Hepatocyte (in vitro differentiated cells): ENCODE measurements at regions not wholly inside any gene's neighbourhood (a gene's known extent, or its start where the extent isn't known, plus 50 kb on each side); places are given as distances from the start of the nearest gene placed in this dataset.

ENCODE experiments used
- DNase-seq: peaks from one replicate; pipeline ENCODE4 v3.0.0-alpha.2; 2016; ENCODE audit warnings: low spot score
- H2AFZ ChIP-seq: fragments of 200-600 bp; sonication (generic); 2 replicates; pipeline ENCODE4 v1.6.0; 2016; ENCODE audit warnings: antibody characterized with exemption, mild to moderate bottlenecking
- H3K27ac ChIP-seq: fragments of 200-600 bp; sonication (generic); 2 replicates; pipeline ENCODE4 v1.5.1; 2016; ENCODE audit warnings: mild to moderate bottlenecking
- H3K27me3 ChIP-seq: fragments of 200-600 bp; sonication (generic); 2 replicates; pipeline ENCODE4 v1.6.1; 2016
- H3K36me3 ChIP-seq: fragments of 200-600 bp; sonication (generic); replicated peaks from 2 replicates; pipeline ENCODE4 v1.5.1; 2016; ENCODE audit warnings: low read depth; ENCODE audit not compliant: insufficient read depth
- H3K4me1 ChIP-seq: fragments of 200-600 bp; sonication (generic); 2 replicates; pipeline ENCODE4 v1.5.1; 2016; ENCODE audit warnings: mild to moderate bottlenecking, moderate library complexity; ENCODE audit not compliant: insufficient read depth
- H3K4me2 ChIP-seq: fragments of 200-600 bp; sonication (generic); 2 replicates; pipeline ENCODE4 v1.6.0; 2016
- H3K4me3 ChIP-seq: fragments of 200-600 bp; sonication (generic); 2 replicates; pipeline ENCODE4 v1.5.1; 2016; ENCODE audit warnings: mild to moderate bottlenecking
- H3K79me2 ChIP-seq: fragments of 200-600 bp; sonication (generic); 2 replicates; pipeline ENCODE4 v1.6.0; 2017; ENCODE audit warnings: mild to moderate bottlenecking
- H3K9me2 ChIP-seq: fragments of 200-600 bp; sonication (generic); replicated peaks from 2 replicates; pipeline ENCODE4 v1.6.0; 2017; ENCODE audit warnings: mild to moderate bottlenecking; ENCODE audit not compliant: insufficient read depth
- H3K9me3 ChIP-seq: fragments of 200-600 bp; sonication (generic); 2 replicates; pipeline ENCODE4 v1.5.1; 2016; ENCODE audit warnings: low read depth, mild to moderate bottlenecking
- H4K20me1 ChIP-seq: fragments of 200-600 bp; sonication (generic); 2 replicates; pipeline ENCODE4 v1.6.0; 2016; ENCODE audit warnings: mild to moderate bottlenecking; ENCODE audit not compliant: insufficient read depth, poor library complexity, severe bottlenecking
- CTCF ChIP-seq: fragments of 200-600 bp; sonication (generic); IDR thresholded peaks from 2 replicates; pipeline ENCODE4 v1.5.1; 2016; ENCODE audit warnings: antibody characterized with exemption, mild to moderate bottlenecking; ENCODE audit not compliant: poor library complexity
- EZH2 ChIP-seq: fragments of 200-600 bp; sonication (generic); IDR thresholded peaks from 2 replicates; pipeline ENCODE4 v1.6.1; 2016; ENCODE audit warnings: antibody characterized with exemption, mild to moderate bottlenecking, borderline replicate concordance
- EZH2phosphoT487 ChIP-seq: fragments of 200-600 bp; sonication (generic); IDR thresholded peaks from one replicate; pipeline ENCODE4 v1.6.1; 2018; ENCODE audit warnings: antibody characterized with exemption, mild to moderate bottlenecking, low read depth, moderate library complexity; ENCODE audit not compliant: unreplicated experiment, severe bottlenecking
- WGBS: methylation state at CpG from one replicate; pipeline ENCODE4 v1.1.6; 2016; ENCODE audit warnings: low lambda C conversion rate; ENCODE audit errors: missing lambda C conversion rate; 5-methylcytosine and 5-hydroxymethylcytosine counted together

- Histone ChIP-seq H3K9me3 (no peaks in the 10 kb centered on the region), H3K4me1 (no peaks in the 10 kb centered on the region), H4K20me1 (no peaks in the 10 kb centered on the region), H3K27me3 (no peaks in the 10 kb centered on the region), H3K9me2 (no peaks in the 10 kb centered on the region), H3K79me2 (no peaks in the 10 kb centered on the region), H3K27ac (no peak overlapping the region), H3K36me3 (no peaks in the 10 kb centered on the region), H2AFZ (no peak overlapping the region), H3K4me2 (no peak overlapping the region), H3K4me3 (no peak overlapping the region)
- no peak for DNase-seq
- TF ChIP-seq CTCF (no peak), EZH2phosphoT487 (no peak), EZH2 (no peak)
Measured at GRCh38 chr1:170355267-170355801, 176.6 kb upstream of the GORAB start.

DNA sequence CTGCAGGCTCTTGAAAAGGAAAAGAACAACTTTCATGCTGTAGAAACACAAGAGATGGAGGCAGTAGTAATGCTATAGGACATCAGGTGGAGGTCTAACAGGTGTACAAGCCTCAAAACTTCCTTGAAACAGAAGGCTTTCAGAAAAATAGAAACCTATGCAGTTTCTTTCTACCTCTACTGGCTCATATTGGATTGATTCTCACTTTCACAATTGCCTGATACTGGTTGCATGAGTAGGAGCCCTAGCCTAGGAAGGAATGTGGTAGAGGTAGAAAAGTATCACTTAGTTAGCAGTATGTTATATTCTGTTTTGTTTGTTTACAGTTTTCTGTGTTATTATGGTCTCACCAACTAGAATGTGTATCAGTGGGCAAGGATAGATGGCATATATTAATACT is 175.4 kb upstream of the GORAB start:
- H3K4me3 ChIP-seq = no peak overlapping the region

DNA sequence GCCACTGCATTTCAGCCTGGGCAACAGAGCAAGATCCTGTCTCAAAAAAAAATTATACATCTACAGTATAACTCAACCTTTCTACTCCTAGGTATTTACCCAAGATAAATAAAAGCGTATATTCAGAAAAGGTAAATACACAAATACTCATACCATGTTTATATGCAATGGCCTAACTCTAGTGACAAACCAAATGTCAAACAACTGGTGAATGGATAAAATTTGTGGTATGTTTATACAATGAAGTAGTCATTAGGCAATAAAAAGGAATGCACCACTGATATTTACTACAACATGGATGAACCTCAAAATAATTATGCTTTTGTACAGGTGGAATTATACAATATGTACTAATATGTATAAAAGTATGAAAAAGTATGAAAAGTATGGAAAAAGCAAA is 174.2 kb upstream of the GORAB start:
- Histone ChIP-seq H3K27me3 (no peaks in the 10 kb centered on the region), H3K79me2 (no peaks in the 10 kb centered on the region), H3K4me1 (no peaks in the 10 kb centered on the region), H3K9me2 (no peaks in the 10 kb centered on the region), H3K36me3 (no peaks in the 10 kb centered on the region), H3K9me3 (no peaks in the 10 kb centered on the region), H3K27ac (no peak overlapping the region), H3K4me3 (no peak overlapping the region), H3K4me2 (no peak overlapping the region), H4K20me1 (no peaks in the 10 kb centered on the region), H2AFZ (no peak overlapping the region)
- WGBS = 70% methylated on average over 1 of the region's 1 CpG
- no peak for TF ChIP-seq EZH2
- no peak for TF ChIP-seq EZH2phosphoT487
- TF ChIP-seq CTCF = no peak
- no peak for DNase-seq

More for the DNA sequence above, 175.4 kb upstream of the GORAB start:
- TF ChIP-seq EZH2phosphoT487 = no peak
- Histone ChIP-seq H3K79me2 (no peaks in the 10 kb centered on the region), H3K27me3 (no peaks in the 10 kb centered on the region), H3K4me1 (no peaks in the 10 kb centered on the region), H3K36me3 (no peaks in the 10 kb centered on the region), H2AFZ (no peak overlapping the region), H3K4me2 (no peak overlapping the region), H3K27ac (no peak overlapping the region), H3K9me3 (no peaks in the 10 kb centered on the region), H4K20me1 (no peaks in the 10 kb centered on the region), H3K9me2 (no peaks in the 10 kb centered on the region)
- DNase-seq = no peak

DNA sequence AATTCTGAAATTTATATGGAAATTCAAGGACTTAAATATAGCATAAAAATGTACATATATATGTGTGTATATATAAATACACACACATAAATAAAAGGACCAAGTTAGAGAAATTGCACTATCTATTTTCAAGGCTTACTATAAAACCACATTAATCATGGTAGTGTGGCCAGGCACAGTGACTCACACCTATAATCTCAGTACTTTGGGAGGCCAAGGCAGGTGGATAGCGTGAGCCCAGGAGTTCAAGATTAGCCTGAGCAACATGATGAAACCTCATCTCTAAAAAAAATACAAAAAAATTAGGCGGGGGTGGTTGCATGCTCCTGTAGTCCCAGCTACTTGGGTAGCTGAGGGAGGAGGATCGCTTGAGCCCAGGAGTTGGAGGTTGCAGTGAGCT is 171.4 kb upstream of the GORAB start:
- no peak overlapping the region for H3K27ac ChIP-seq
- H3K9me3 ChIP-seq = no peaks in the 10 kb centered on the region
- TF ChIP-seq EZH2phosphoT487 = no peak
- TF ChIP-seq CTCF = no peak
- TF ChIP-seq EZH2 = no peak
- no peak for DNase-seq
- no peaks in the 10 kb centered on the region for H4K20me1 ChIP-seq
- no peaks in the 10 kb centered on the region for H3K79me2 ChIP-seq
- H3K4me2 ChIP-seq = no peak overlapping the region
- WGBS = 81% methylated on average over 3 of the region's 3 CpGs
- no peaks in the 10 kb centered on the region for H3K27me3 ChIP-seq
- H3K4me3 ChIP-seq = no peak overlapping the region
- H3K36me3 ChIP-seq = no peaks in the 10 kb centered on the region
- no peaks in the 10 kb centered on the region for H3K9me2 ChIP-seq
- H3K4me1 ChIP-seq = no peaks in the 10 kb centered on the region
- no peak overlapping the region for H2AFZ ChIP-seq
